ENCODE measurements at regions not wholly inside any gene's neighbourhood (a gene's known extent, or its start where the extent isn't known, plus 50 kb on each side); places are given as distances from the start of the nearest gene placed in this dataset.
"Not testable (repeated sequence)": the region's sequence is repeated elsewhere in the genome, so short reads cannot be mapped to it uniquely, and the experiment has no call there.

DNA sequence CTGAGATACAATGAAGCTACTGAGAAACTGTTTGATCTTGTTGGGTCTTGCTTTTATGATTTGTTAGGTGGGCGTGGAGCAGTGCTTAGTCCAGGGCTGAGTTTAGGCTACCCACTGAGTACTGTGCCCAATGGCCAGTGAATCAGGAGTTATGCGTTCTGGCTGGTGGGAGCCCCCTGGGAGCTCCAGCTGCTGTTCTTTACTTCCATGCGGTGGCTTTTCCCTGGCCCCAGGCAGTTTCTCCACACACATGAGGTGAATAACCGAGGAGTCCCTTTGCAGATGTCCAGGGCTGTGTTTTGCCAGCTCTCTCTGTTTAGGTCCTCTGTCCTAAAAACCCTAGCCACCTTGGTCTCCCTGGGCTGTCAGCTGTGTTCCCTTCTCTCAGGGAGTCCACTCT, 106.5 kb downstream of the KLF13 start:
- DNase-seq = no peak

DNA sequence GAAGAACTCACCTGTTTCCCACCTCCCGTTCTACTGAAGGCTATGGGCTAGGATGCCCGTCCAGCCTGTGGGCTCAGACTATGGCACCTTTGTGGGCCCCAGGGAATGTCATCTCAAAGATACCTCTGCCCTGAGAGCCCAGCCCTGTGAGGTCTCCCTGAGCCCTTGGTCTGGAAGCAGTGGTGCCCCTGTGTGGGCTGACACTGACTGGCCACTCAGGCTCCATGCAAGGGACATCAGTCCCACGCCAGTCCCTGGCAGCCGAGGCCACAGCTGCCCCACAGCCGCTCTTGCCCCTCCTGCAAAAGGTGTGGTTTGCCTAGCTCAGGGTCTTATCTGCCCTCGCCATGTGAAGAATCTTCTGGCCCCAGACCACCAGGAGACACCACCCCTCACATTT, 106.9 kb downstream of the KLF13 start:
- DNase-seq = no peak

DNA sequence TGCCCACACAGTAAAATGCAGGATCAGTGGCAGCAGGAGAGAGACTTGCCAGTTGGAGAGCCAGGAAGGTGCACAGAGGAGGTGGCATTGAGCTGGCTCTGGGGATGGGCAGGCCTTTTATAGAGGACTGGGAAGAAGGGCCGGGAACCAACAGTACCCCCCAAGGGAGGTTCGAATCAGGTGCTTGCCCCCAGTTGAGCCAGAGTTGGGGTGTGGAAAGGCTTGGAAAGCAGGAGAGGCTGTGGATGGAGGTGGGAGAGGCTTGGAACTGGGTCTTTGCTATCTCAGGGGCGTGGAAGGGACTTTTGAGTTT, 107.6 kb downstream of the KLF13 start:
- DNase-seq = no peak

DNA sequence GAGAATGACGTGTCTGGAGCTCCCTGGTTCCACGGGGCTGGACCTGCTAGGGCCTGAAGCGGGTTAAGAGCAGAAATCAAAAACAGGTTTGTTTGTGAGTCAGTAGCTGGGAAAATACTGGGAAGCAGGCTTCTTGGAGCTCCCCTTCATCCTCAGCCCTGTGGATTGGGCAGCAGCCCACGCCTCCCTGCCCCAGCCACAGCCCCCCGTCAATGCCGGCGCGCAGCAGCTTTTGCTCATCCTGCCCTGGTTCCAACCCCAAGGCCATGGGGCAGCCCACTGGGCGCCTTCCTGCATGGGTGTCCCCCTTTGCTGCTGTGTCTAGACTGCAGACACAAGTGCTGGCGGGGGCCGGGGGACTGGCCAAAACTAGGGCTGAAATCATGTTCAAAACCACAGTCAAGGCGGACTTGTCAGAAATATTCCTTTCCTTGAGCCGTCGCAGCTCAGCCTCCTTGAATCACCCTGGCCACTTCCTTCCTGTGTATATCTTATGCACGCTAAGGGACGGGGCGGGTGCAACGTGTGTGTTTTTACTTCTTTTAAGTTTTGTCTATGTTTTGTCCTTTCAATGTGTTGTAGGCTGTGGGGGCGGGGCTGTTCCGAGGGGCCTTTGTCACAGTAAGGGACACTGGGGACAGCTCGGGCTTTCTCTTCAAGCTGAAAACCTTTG, 108.1 kb downstream of the KLF13 start:
- peak; percentile 35 for DNase-seq

DNA sequence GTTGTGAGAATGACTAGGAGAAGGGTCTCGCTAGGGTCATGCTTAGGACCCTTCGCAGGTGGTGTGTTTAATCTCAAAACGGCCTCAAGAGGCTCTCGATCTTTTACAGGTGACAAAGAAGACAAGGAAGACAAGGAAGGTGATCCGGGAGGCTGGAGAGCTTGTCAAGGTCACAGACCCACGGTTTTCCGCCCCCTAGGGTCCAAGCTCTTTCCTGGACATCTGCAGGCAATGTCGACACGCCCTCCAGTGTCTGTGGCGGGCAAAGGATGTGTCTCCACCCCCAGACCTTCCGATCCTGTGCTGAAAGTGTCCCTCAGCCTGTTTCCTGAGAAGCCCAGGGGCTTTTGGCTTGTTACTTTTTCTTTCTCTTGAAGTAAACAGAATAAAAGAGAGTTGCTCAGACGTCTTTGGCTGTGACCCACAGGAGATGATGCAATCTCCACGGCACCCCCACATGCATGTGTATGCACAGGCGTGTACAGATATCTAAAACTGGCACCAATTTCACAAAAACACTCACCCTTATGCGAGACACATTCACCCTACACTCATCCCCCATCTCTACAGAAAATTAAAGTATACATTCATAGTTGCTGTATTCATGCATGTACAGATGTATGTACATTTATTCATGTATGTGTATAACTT, 108.8 kb downstream of the KLF13 start:
- DNase-seq = peak; percentile 74

DNA sequence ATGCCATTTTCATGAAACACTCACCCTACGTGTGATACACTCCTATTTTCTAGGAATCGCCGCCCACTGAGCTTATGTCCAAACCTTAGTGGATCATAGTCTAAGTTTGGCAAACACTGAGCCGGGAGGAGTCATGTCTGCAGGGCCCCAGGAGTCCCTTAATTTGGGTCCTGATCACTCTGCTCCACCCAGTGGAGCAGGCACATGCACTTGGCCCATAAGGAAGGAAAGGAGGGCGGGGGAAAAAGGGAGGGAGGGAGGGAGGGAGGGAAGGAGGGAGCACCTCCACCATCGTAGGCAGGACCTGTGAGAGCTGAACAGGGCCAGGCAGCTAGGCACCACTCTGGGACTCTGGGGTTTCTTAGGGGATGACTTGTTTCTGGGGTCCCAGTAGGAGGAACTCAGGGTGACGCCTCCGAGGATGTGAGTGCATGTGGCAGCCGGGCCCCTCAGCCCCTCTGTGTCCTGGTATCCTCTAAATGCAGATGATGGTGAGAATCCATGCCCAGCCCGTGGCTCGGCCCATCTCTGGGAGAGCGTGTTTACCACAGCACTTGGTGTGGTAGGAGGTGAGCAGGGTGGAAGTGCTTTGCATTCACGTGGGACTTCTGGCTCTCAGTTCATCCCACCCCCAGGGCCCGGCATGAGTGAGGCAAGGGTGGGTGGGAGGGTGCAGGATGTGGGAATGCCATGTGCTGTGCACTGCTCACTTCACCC, 109.4 kb downstream of the KLF13 start:
- DNase-seq = peak; percentile 20

DNA sequence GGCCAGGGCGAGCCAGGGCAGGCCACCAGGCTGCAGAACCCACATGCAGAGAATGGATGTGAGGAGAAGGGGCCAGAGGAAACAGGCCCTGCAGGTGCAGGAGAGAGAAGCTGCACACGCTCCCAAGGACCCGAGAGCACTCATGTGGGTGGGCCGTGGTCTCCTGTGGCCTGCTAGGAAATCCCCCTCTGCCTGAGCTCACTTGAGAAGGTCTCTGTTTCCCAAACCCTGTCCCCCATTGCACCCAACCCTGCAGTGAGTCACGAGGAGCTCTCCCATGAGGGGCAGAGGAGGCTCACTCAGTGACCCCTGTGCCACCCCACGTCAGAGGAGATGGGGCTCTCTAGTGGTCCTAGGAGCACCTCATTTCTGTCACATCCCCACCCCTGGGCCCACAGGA, 111.1 kb downstream of the KLF13 start:
- DNase-seq = no peak

DNA sequence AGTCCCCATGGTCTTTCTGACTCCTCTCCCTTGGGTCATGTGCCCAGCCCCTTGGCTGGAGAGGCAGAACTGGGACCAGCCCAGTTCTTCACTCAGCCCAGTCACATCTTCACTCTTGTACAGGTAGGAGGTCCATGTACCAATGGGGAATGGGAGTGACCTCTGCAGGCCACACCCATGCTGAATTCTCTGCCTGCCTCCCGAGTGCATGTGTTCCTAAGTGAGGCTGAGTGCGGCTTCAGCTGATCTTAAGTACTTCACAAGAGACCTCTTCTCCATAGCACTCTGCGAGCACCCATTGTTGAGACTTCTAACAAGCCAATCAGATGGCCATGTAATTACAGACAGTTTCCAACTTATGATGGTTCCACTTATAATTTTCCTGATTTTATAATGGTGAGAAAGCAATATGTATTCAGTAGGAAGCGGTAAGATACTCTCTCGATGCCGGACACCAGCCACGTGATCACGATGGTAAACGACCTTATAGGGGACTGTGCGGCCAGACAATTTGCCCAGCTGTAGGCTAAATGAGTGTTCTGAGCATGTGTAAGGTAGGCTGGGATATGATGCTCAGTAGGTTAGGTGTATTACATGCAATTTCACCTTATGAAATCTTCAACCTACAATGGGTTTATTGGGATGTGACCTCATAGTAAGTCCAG, 112.1 kb downstream of the KLF13 start:
- no peak for DNase-seq

DNA sequence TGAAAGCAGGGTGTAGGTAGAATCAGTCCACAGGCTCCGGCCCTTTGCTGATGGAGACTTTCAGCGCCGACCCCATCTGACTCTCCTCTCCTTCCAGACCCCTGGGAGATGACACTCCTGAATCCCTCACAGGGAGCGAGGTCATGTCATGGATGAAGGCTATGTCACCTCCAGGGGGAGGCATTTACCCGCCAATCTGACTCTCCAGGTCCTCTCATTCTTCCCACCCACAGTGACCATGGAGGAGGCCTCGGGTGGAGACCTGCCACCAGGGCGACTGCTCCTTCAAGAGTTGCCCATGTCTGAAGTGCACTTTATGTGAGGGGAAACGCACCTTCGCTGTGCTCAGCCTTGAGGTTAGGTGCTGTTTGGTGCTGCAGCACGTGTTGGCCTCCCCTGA, 112.7 kb downstream of the KLF13 start:
- peak; percentile 25 for DNase-seq

DNA sequence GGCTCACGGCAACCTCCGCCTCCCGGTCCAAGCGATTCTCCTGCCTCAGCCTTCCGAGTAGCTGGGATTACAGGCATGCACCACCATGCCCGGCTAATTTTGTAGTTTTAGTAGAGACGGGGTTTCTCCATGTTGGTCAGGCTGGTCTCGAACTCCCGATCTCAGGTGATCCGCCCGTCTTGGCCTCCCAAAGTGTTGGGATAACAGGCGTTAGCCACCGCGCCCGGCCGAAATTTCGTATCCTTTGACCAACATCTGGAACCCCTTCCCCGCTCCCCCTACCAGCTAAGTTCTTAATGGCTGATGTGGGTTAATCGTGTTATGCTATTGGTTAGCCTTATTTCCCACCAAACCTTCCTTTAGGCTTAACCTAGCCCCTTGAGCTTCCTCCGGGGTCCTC, 113.6 kb downstream of the KLF13 start:
- not testable (repeated sequence) for DNase-seq

DNA sequence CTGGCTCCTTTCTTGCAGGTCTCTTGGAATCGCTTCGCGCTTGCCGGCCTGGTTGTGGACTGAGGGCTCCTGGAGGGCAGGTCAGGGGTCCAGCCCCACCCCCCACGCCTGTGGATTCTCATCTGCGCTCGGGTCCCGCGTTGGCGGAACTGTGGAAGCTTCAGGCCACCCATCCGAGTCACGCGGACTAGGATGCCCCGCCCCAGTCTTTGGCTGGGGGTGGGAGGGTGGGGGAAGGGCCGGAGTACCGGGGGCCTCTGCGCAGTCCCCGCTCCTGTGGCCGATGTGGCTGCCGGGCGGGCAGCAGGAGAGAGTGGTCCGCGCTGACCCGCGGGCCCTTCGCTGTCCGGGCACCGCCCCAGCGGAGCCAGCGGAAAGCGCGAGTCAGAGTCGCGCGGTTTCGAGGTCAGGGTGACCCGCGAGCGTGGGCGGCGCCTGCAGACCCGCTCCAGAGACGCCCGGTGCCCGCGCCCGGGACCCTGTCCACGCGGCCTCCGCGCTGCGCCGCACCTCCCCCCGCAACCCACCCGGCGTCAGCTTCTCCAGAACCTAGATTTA, 114.2 kb downstream of the KLF13 start:
- peak; percentile 59 for DNase-seq

DNA sequence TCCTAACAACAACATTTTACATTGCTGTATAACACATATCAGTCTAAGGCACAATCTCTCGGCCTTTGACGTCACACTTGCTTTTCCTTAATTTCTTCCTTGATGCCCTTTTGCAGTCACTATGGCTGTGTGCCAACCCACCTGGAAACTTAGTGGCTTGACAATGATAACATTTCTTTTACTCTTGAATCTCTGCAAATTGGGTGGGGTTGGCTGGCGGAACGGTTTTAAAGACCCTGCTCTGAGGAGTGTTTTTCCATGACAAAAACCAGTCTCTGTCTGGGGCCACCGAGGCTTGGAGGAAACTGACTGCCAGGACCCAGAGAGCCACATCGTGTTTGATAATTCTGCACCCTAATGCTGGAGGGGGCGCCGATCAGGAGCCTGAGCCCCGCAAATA, 115.6 kb downstream of the KLF13 start:
- no peak for DNase-seq

DNA sequence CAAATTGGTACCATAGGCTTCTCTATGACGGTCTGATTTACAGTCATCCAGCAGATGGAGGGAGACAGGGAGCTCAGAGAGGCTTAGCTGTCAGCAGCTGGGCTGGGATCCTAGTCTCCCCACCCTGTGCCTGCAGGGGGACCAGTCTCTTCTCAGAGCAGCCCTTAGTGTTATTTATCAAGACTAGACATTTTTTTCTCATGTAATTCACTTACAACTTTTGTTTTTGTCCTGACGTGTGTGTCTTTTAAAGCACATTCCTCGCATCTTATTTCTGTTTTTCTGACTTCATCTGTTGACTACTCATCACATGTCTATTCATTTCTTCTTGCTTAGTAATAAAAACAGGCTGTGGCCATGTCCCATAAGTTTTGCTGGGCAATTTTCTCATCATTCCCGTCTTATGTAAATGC, 116.1 kb downstream of the KLF13 start:
- no peak for DNase-seq

DNA sequence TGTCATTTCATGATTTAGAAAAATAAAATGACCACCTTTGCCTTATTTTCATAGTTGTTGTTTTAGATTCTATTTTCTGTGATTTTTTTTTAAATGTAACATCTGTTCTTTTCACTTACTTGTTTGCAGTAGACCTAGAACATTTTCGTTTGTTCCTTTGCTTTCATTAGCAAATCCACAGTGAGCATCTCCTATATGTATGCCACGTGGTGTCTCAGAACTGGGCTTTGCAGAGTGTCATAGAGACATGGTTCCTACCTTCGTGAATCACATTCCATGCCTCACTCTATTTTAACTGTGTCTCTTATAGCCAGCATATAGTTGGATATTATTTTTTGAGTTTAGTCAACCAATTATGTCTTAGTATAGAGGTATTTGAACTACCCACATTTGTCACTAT, 118.2 kb downstream of the KLF13 start:
- DNase-seq = no peak

DNA sequence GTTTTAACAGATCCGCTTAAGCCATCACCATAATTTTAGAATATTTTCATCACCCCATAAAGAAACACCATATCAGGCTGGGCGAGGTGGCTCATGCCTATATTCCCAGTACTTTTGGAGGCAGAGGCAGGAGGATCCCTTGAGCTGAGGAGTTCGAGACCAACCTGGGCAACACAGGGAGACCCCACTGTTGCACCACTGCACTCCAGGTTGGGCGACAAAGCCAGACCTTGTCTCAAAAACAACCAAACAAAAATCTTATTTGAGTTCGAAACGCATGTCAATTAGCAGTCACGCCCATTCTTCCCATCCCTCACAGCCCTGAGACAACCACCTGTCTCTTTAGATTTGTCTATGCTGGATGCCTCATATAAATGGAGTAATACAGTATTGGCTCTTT, 119.9 kb downstream of the KLF13 start:
- no peak for DNase-seq

DNA sequence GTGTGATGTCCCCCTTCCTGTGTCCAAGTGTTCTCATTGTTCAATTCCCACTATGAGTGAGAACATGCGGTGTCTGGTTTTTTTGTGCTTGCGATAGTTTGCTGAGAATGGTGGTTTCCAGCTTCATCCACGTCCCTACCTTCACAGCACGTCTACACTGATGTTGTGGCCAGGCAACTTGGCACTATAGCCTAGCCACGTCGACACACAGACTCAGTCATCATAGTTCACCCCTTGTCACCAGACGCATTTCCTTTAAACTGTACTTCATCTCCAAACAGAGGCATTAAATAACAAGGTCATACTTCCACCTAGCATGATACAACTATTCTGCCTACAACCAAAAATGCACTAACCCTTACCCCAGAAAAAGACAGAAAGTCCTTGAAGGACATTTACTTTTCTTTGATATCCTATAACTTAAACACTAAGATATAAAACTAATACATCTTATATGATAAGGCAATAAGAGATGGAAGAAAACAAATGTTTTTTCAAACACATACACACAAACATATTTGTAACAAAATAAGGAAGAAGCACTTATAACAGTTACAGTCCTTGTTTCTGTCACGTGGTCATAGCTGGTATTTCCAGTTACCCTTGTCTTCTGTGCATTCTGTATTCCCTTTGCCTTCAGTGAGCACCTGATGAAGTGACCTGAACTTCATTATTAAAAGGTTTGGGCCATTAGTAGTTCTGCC, 121.4 kb downstream of the KLF13 start:
- DNase-seq = no peak

DNA sequence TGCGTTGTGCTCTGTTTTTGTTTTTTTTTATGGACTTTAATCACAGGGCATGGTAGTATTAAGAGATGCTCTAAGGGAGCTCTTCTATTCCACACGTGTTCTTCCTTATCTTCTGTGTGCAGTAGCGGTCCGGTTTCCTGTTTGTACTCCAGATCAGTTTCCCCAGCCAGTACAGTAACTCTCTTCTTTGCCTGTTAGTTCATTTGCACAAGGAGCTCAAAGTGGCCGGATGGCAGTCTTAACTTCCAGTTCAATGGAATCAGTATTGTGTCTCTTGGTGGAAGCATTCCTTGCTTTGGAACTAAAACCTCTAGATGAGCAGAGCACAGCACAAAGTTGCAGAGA, 122.0 kb downstream of the KLF13 start:
- no peak for DNase-seq

DNA sequence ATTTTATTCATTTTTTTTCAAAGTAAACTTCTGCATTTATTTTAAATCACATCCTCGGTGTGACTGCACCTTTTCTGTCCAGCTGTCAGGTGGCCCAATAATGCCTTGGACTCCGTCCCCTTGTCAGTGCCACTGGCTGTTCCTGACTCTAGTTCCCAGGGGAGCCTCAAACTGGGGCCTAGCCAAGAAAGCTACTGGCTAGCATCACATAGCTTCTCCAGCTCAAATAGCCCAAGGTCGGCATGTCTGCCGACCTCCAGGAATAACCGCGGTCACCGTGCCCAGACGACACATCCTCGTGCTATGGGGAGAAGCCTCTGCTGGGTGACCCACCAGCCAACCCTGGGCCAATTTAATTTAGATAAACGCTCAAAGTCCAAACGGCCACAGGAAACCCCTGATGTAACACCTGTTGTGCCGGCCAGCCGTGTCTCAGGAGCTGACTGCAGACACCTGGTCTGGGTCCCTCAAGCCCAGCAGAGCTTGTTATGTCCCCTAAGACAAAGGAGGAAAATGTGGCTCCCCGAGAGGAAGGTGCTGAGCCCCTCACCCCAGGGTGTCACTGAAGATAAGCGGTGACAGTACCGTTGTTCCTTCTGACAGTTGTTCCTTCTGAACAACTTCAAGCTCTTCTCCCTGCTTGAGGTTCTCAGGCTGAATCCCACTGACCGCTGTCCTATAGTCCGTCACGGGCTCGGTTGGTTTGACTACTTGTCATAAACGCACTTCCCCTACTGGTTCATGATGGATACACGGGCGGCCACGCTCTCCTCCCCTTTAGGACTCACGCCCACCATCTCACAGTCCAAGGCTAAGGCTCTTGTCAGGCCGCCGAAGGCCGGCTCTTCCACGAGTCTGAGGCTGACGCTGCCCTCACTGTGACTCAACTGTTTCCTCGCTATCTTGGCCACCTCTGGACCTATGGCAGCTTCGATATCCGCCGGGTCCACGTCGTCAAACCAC, 126.2 kb downstream of the KLF13 start:
- DNase-seq = no peak

DNA sequence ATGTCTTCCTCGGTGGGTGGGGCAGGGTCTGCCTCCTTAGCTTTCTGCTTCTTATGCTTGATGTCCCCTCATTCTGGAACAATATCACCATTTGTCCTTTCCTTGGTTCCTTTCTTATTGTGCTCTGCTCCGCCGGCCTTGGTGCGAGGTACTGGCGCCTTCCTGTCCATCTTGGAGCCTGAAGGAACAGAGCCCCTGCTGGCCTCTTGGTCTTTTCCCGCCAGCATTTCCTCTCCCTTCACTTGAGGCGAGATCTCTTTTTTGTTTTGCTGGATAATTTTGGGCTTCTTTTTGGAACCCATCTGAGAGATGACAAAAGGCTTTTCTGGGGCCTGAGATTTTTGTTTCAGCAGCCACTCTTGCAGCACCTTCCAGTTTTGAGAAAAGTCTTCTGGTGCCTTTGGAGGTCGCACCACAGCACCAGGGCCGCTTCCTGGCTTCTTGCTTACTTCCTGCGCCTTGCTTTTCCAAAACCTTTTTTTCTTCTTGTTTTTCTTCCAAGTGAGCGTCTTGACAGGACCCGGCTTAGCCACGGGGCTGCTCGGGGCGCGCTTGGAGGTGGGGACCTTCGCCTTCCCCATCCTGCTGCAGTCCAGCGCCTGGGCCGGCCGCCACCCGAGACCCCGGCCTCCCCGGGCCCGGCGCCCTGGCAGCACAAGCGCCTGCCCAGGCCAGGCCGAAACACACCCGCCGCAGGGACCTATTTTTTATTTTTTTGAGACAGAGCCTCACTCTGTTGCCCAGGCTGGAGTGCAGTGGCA, 127.1 kb downstream of the KLF13 start:
- no peak for DNase-seq

DNA sequence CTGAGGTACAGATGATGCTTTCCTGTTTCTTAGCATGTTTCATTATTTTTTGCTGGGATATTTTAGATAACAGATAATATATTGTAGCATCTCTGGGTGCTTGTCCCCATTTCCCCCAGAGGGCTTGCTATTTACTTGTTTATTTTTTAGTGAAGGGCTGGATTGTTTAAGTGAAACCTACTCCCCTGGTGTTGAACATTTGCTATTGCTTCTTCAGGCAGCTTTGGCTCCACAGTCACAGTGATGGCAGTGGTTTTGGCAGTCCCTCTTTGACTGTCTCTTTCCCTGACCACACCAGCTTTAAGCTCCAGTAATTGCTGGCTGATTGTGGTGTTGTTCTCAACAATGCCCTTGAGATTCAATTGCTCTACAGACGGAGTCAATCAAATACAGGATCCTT, 128.9 kb downstream of the KLF13 start:
- no peak for DNase-seq
